HG02610 (cell line): ENCODE measurements at regions not wholly inside any gene's neighbourhood (a gene's known extent, or its start where the extent isn't known, plus 50 kb on each side); places are given as distances from the start of the nearest gene placed in this dataset.

Experiments
- ATAC-seq: cut with Tn5 transposase; IDR thresholded peaks from one replicate; pipeline ENCODE4 v1.9.1; 2021; ENCODE audit warnings: mild to moderate bottlenecking, moderate library complexity; ENCODE audit not compliant: unreplicated experiment

GRCh38 chr10:6781133-6781770 is 201.2 kb upstream of the PRKCQ start:
- no peak for ATAC-seq

GRCh38 chr10:6780008-6780677 is 200.1 kb upstream of the PRKCQ start:
- ATAC-seq: peak; percentile 39

GRCh38 chr10:6778992-6779701 is 199.1 kb upstream of the PRKCQ start:
- no peak for ATAC-seq

GRCh38 chr10:6776170-6776569 is 196.1 kb upstream of the PRKCQ start:
- no peak for ATAC-seq

GRCh38 chr10:6774406-6774805 is 194.3 kb upstream of the PRKCQ start:
- no peak for ATAC-seq

GRCh38 chr10:6771331-6771730 is 191.3 kb upstream of the PRKCQ start:
- no peak for ATAC-seq

GRCh38 chr10:6770846-6771245 is 190.8 kb upstream of the PRKCQ start:
- ATAC-seq: no peak

- ATAC-seq: no peak
Observed at GRCh38 chr10:6769704-6770417, 189.8 kb upstream of the PRKCQ start.

- no peak for ATAC-seq
Observed at GRCh38 chr10:6766131-6766801, 186.2 kb upstream of the PRKCQ start.

GRCh38 chr10:6763423-6763822 is 183.3 kb upstream of the PRKCQ start:
- no peak for ATAC-seq

- no peak for ATAC-seq
Observed at GRCh38 chr10:6763001-6763400, 182.9 kb upstream of the PRKCQ start.

- ATAC-seq: no peak
Observed at GRCh38 chr10:6759961-6760360, 179.9 kb upstream of the PRKCQ start.

GRCh38 chr10:6757158-6757557 is 177.1 kb upstream of the PRKCQ start:
- no peak for ATAC-seq

- ATAC-seq: no peak
Observed at GRCh38 chr10:6756716-6757115, 176.6 kb upstream of the PRKCQ start.

- peak; percentile 75 for ATAC-seq
Observed at GRCh38 chr10:6755781-6756460, 175.8 kb upstream of the PRKCQ start.

- ATAC-seq: no peak
Observed at GRCh38 chr10:6753644-6754043, 173.6 kb upstream of the PRKCQ start.

GRCh38 chr10:6751363-6751762 is 171.3 kb upstream of the PRKCQ start:
- no peak for ATAC-seq

- no peak for ATAC-seq
Observed at GRCh38 chr10:6748981-6749635, 169.0 kb upstream of the PRKCQ start.

- ATAC-seq: no peak
Observed at GRCh38 chr10:6748029-6748428, 168.0 kb upstream of the PRKCQ start.

GRCh38 chr10:6746782-6747181 is 166.7 kb upstream of the PRKCQ start:
- no peak for ATAC-seq
